Fibroblast of villous mesenchyme (primary cell): ENCODE measurements at regions not wholly inside any gene's neighbourhood (a gene's known extent, or its start where the extent isn't known, plus 50 kb on each side); places are given as distances from the start of the nearest gene placed in this dataset.

Experiments used
- DNase-seq: peaks from one replicate; pipeline ENCODE4 v3.0.0-alpha.2; 2010; ENCODE audit warnings: low read depth
- H3K4me3 ChIP-seq: 2 replicates; pipeline ENCODE4 v1.5.1; 2011; ENCODE audit warnings: low read depth, mild to moderate bottlenecking, low read length
- CTCF ChIP-seq: IDR thresholded peaks from 2 replicates; pipeline ENCODE4 v1.5.1; 2012; ENCODE audit warnings: low read depth, mild to moderate bottlenecking, low read length; ENCODE audit not compliant: insufficient read depth

GRCh38 chr2:217261452-217261851 is 401.6 kb upstream of the TNP1 start:
- peak; percentile 89 for DNase-seq
- no peak for TF ChIP-seq CTCF
- no peak overlapping the region for H3K4me3 ChIP-seq

- no peak overlapping the region for H3K4me3 ChIP-seq
- DNase-seq: no peak
- no peak for TF ChIP-seq CTCF
These were observed 400.7 kb upstream of the TNP1 start for GRCh38 chr2:217260441-217261115.

- no peak for DNase-seq
- H3K4me3 ChIP-seq: no peak overlapping the region
- TF ChIP-seq CTCF: no peak
These were observed 398.3 kb upstream of the TNP1 start for GRCh38 chr2:217258170-217258569.

- TF ChIP-seq CTCF: no peak
- H3K4me3 ChIP-seq: no peak overlapping the region
- DNase-seq: peak; percentile 74
These were observed 396.4 kb upstream of the TNP1 start for GRCh38 chr2:217256251-217256650.

- H3K4me3 ChIP-seq: no peak overlapping the region
- no peak for TF ChIP-seq CTCF
- DNase-seq: no peak
These were observed 394.2 kb upstream of the TNP1 start for GRCh38 chr2:217254111-217254510.

- no peak overlapping the region for H3K4me3 ChIP-seq
- TF ChIP-seq CTCF: no peak
- DNase-seq: no peak
These were observed 392.3 kb upstream of the TNP1 start for GRCh38 chr2:217252181-217252580.

GRCh38 chr2:217250013-217250524 is 390.2 kb upstream of the TNP1 start:
- peak; percentile 68 for DNase-seq
- no peak for TF ChIP-seq CTCF
- no peak overlapping the region for H3K4me3 ChIP-seq
